GM18951 (cell line): ENCODE measurements at regions not wholly inside any gene's neighbourhood (a gene's known extent, or its start where the extent isn't known, plus 50 kb on each side); places are given as distances from the start of the nearest gene placed in this dataset.

Experiments used
- POLR2A ChIP-seq: IDR thresholded peaks from 4 replicates; pipeline ENCODE4 v1.6.1; 2011; ENCODE audit warnings: mild to moderate bottlenecking; ENCODE audit not compliant: insufficient read length, insufficient read depth; ENCODE audit errors: extremely low read depth
- in situ Hi-C: fragments of 300-500 bp; cut with MboI; formaldehyde crosslinking; loops from one replicate; pipeline ENCODE4 v1.12.0; 2022; ENCODE audit warnings: low sequenced_read_pairs, mixed read lengths, inconsistent platforms; ENCODE audit not compliant: unreplicated experiment

DNA sequence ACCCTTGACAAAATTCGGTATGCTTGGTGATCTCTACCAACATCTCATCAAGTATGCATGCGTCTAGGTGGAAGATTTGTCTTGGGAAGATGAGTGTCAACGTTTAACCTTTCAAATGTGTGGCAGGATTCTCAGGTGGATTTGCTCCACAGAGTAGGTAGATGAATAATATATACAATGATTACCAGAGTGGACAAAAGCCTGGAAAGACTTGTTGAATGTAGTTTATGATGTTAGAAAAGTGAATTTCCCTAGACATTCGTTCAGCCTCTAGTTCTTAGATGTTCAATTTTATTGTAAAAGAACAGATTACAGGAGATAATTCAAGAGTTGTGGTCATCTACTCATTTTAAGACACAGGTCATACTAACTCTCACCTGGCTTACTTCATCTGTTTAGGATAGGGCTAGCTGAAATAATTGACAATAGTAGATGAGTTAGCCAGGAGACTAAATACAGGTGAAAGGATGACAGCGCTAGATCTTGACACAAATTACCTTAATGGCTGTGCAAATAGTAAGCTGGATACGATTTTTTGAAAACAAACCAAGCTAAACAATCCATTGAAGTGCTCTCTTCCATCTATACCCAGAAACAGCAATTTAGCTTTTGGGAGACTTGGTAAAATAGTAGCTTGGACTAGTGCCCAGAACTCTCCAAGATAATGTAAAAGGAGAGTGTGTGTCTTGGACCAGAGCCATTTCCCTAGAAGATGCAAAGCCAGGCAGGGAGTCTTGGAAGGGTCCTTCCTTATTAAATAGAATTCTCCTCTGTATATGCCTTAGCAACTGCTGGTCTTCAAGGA, 168.0 kb downstream of the DACT1 start:
- in situ Hi-C loops: no loop called here
- TF ChIP-seq POLR2A: no peak

DNA sequence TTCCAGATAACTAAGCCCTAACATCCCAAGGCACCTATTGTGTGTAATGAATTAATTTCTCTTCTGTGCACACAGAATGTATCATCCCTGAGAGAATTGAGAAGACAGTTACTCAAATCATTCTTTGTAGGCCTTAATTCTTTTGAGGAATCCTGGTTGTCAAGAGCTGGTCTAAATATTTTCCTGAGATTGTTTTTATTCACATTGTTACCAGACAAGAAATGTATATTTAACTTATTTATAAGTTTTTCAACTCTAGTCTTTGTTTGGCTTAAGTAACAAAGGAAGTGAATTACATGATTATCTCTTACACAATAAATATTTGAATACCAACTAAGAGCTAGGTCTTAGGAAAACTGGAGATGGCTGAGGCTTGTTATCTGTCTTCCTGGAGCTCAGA, 169.4 kb downstream of the DACT1 start:
- TF ChIP-seq POLR2A: no peak
- in situ Hi-C loops: no loop called here

DNA sequence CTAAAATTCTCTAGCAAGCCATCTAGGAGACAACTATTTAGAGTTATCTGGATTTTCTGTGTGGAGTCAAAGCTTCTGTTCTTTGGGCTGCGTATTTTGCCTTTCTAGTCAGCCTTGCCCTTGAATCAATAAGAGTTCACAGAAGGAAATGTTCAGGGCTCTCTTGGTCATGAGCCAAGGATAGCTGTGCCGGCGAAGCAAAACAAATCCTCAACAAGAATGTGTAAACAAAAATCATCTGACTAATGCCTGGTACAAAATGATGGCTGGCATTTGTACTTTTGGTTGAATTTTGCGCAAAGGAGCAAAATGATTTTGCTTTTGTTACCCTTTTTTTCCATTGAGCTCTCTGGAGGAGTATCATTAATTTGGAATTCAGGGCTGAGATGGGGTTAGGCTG, 171.1 kb downstream of the DACT1 start:
- TF ChIP-seq POLR2A: no peak
- in situ Hi-C loops: no loop called here

DNA sequence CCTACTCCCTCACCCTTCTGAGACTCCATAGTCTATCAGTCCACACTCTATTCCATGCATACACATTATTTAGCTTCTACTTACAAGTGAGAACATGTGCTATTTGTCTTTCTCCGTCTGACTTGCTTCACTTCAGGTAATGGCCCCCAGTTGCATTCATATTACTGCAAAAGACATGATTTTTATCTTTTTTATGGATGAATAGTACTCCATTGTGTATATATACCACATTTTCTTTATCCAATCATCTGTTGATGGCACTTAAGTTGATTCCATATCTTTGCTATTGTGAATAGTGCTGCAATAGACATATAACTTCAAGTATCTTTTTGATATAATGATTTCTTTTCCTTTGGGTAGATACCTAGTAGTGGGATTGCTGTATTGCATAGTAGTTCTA, 171.8 kb downstream of the DACT1 start:
- in situ Hi-C loops: no loop called here
- no peak for TF ChIP-seq POLR2A

DNA sequence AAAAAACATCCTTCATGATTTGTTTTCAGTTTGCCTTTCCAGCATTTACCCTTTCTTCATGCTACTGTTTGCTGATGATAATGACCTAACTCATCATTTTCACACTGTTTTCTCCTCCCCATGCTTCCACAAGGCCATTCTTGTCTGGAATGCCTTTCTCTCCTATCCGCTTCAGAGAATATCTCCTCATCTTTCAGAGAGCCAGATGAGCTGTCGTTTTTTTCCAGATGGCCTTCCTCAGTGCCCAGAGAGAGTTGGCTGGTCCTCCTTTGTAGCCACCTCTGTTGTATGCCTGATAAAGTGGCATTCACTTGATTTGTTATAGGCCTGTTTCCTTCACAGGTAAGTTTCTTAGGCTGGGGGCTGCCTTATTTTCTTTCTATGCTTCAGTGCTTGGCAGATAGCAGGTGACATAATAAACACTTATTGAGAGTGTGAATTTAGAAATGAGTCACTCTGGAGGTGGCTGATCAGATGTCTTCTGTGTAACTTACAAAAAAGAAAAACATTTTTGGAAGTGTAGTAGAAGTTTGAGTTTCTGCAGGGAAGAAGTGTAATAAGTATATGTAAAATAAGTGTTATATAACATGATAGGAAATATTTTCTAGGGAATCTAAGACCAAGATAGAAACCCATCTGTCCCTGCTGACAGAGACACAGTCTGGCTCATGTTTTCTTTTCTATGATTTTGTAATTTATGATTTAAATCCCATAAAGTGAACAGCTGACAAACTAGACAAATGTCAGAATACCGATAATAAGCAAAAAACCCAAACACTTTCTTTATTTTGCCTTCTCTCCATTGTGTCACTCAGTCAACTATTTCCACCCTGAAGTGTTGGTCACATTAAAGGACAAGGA, 174.5 kb downstream of the DACT1 start:
- no peak for TF ChIP-seq POLR2A
- in situ Hi-C loops: no loop called here

DNA sequence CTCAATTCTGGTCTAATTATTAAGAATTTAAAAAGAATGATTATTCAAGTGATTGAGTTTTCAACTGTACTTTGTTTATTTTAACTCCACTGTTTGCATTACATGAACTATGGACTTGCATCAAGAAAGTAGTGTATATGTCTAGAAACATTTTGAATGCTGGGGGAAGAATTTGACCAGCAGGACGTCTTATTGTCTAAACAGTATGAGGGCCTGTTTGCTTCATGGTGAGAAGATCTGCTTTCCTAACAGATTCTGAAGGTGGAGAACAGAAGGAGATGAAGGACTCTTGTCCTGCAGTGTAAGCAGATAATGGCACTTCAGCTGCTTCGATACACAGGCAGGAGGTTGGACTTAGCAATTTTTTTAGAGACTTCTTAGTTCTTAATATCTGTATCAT, 176.0 kb downstream of the DACT1 start:
- in situ Hi-C loops: no loop called here
- TF ChIP-seq POLR2A: no peak

DNA sequence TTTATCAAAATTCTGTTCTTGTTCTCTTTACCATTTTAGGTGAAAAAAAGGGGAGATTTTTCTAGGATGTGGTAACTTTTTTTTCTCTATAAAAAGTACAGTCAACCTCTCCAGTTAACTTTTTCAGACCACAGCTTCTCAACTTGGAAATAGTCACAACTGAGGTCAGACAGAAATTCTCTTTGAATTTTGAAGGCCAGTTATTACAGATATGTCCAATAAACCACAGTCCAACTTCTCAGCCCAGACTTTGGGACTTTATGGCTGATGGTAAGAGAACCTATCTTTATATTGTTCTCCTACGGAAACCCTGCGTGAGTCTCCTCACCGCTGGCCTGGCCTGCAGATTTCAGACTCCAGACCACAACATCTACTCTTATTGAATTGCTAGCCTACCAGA, 176.7 kb downstream of the DACT1 start:
- TF ChIP-seq POLR2A: no peak

GRCh38 chr14:58815161-58815701, 177.5 kb downstream of the DACT1 start:
- in situ Hi-C loops: no loop called here
- TF ChIP-seq POLR2A: no peak

More for the DNA sequence above, 176.7 kb downstream of the DACT1 start:
- in situ Hi-C loops: no loop called here

DNA sequence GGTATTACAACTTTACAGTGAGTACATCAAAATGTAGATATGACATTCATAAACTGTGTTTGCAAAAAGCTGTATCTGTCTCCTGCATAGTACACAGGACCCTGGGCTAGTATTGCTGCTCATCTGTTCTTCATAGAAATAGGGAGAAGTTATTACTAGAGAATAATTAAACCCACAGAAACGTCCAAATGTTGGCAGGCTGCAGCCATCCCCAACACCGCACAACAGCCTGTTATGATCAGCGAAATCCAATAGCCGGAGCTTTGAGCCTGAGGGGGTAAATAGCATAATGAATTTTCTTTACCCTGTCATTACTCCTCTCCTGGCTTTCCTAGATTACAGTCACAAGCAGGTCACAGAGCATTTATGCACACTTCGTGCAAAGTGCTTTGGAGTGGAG, 178.0 kb downstream of the DACT1 start:
- in situ Hi-C loops: no loop called here

DNA sequence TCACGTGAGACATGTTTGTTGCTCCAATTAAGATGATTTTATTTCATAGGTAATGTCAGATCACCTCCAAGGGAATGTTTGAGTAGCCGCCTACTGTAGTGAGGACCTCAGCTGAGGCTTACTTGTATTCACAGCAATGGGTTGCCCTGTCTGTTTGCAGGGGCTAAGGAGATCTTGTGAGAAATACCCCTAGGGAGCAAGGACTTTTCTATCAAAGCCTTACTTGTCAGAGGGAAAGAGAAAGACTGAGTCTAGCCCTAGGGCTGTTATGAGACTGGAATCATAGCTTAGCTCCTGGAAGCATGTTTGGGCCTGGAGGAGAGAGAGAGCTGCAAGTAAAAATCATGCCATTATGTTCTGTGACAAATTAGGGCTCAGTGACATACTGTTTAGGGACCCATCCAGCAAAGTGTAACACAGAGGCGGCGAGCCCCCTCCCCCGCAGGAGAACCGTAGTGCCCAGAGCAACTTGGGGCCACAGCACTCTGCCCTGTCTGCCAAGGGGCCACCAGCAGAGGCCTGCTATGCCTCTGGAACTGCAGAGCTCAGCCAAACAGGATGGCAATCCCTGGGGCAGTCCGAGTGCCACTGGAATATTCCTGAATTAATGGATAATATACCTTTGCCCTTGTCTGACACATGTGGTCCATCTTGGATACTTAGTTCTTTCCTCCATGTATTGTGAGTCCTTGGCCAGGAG, 178.8 kb downstream of the DACT1 start:
- no peak for TF ChIP-seq POLR2A
- in situ Hi-C loops: no loop called here

More for the DNA sequence above, 178.0 kb downstream of the DACT1 start:
- TF ChIP-seq POLR2A: no peak

DNA sequence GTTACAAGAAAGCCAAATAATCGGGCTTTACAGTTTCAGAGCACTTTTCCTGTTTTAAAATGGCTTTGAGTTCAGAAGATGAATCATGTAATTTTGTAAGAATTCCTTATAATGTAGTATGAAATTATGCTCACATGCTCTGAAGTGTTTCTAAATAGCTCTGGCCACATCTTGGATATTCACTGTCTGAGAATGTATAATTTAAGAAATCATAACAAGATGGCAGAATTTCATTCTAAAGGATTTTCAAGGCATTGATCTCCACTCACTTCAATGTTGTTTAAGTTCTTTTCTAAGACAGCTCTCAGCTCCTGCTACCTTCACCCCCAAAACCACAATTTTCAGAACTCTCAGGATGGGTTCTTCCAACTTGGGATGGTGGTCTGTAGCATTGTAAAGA, 180.1 kb downstream of the DACT1 start:
- TF ChIP-seq POLR2A: no peak
- in situ Hi-C loops: no loop called here

GRCh38 chr14:58820032-58820431, 182.3 kb downstream of the DACT1 start:
- no peak for TF ChIP-seq POLR2A
- in situ Hi-C loops: no loop called here

GRCh38 chr14:58821421-58821820, 183.7 kb downstream of the DACT1 start:
- TF ChIP-seq POLR2A: no peak
- in situ Hi-C loops: no loop called here
